ENCODE measurements at regions not wholly inside any gene's neighbourhood (a gene's known extent, or its start where the extent isn't known, plus 50 kb on each side); places are given as distances from the start of the nearest gene placed in this dataset.

- Mint-ChIP-seq H3K9me3 (ENCODE audit: insufficient read depth) (peaks cover 4% of the 10 kb centered on the region), H3K4me1 (no peaks in the 10 kb centered on the region), H3K4me3 (no peak overlapping the region), H3K27ac (no peak overlapping the region), H3K27me3 (peaks cover 5% of the 10 kb centered on the region)
- TF ChIP-seq CTCF (IDR thresholded peaks at IDR 0.05) = no peak
- ChIA-PET POLR2A (no interaction called here), CTCF (no interaction called here)
- H3K4me3 ChIP-seq (ENCODE audit: control extremely low read depth in 1 of 5, extremely low read depth in 1 of 5, insufficient read depth in 1 of 5, low read depth in 2 of 5, low read length in 4 of 5) = no peak overlapping the region
- no peak overlapping the region for H3K4me2 ChIP-seq (replicated peaks; ENCODE audit: low read depth, low read length, poor library complexity, severe bottlenecking)
- no peak overlapping the region for H3K9ac ChIP-seq (ENCODE audit: low read length)
- H3K36me3 ChIP-seq (replicated peaks in 1 of 2; ENCODE audit: control extremely low read depth in 1 of 2, control insufficient read depth in 1 of 2, extremely low read depth in 1 of 2, insufficient read depth in 2 of 2, low read length in 1 of 2) = no peaks in the 10 kb centered on the region
- intact Hi-C loops (cut with micrococcal nuclease) = no loop called here
- peaks cover 0 to 4% (median 0%) of the 10 kb centered on the region in 4 experiments for H3K27me3 ChIP-seq (replicated peaks in 1 of 4; ENCODE audit: control extremely low read depth in 1 of 4, control insufficient read depth in 3 of 4, insufficient read depth in 4 of 4, low read length in 3 of 4)
- H2AFZ ChIP-seq (ENCODE audit: insufficient read depth, low read depth, low read length, poor library complexity, severe bottlenecking) = no peak overlapping the region
- H3K4me1 ChIP-seq (ENCODE audit: control insufficient read depth in 2 of 2, insufficient read depth in 2 of 2, low read length in 2 of 2) = no peaks in the 10 kb centered on the region
- no peaks in the 10 kb centered on the region for H3K79me2 ChIP-seq (ENCODE audit: control insufficient read depth, insufficient read depth, low read length)
- H4K20me1 ChIP-seq (ENCODE audit: control insufficient read depth, insufficient read depth, low read length, poor library complexity, severe bottlenecking) = no peaks in the 10 kb centered on the region
- WGBS (ENCODE audit: insufficient coverage) = no CpG with 5 or more reads among the region's 1 CpG
- ATAC-seq (ENCODE audit: low read depth) (no peak), DNase-seq (no peak)
- no peak overlapping the region for H3K27ac ChIP-seq (ENCODE audit: low read length in 2 of 2)
- H3K9me3 ChIP-seq (ENCODE audit: control extremely low read depth in 1 of 3, control insufficient read depth in 2 of 3, insufficient read depth in 1 of 3, low read length in 2 of 3) = no peaks in the 10 kb centered on the region
Observed at GRCh38 chr16:55250701-55251100, 73.3 kb upstream of the IRX6 start.

GRCh38 chr16:55251151-55251550 lies 72.9 kb upstream of the IRX6 start:
- Histone ChIP-seq H2AFZ (ENCODE audit: insufficient read depth, low read depth, low read length, poor library complexity, severe bottlenecking) (no peak overlapping the region), H3K27ac (ENCODE audit: low read length in 2 of 2) (no peak overlapping the region), H4K20me1 (ENCODE audit: control insufficient read depth, insufficient read depth, low read length, poor library complexity, severe bottlenecking) (no peaks in the 10 kb centered on the region), H3K36me3 (replicated peaks in 1 of 2; ENCODE audit: control extremely low read depth in 1 of 2, control insufficient read depth in 1 of 2, extremely low read depth in 1 of 2, insufficient read depth in 2 of 2, low read length in 1 of 2) (no peaks in the 10 kb centered on the region), H3K9me3 (ENCODE audit: control extremely low read depth in 1 of 3, control insufficient read depth in 2 of 3, insufficient read depth in 1 of 3, low read length in 2 of 3) (no peaks in the 10 kb centered on the region), H3K4me3 (ENCODE audit: control extremely low read depth in 1 of 5, extremely low read depth in 1 of 5, insufficient read depth in 1 of 5, low read depth in 2 of 5, low read length in 4 of 5) (no peak overlapping the region), H3K4me1 (ENCODE audit: control insufficient read depth in 2 of 2, insufficient read depth in 2 of 2, low read length in 2 of 2) (no peaks in the 10 kb centered on the region), H3K9ac (ENCODE audit: low read length) (no peak overlapping the region), H3K79me2 (ENCODE audit: control insufficient read depth, insufficient read depth, low read length) (no peaks in the 10 kb centered on the region), H3K27me3 (replicated peaks in 1 of 4; ENCODE audit: control extremely low read depth in 1 of 4, control insufficient read depth in 3 of 4, insufficient read depth in 4 of 4, low read length in 3 of 4) (peaks cover 0 to 4% (median 0%) of the 10 kb centered on the region in 4 experiments), H3K4me2 (replicated peaks; ENCODE audit: low read depth, low read length, poor library complexity, severe bottlenecking) (no peak overlapping the region)
- peaks cover 5% of the 10 kb centered on the region for H3K27me3 Mint-ChIP-seq
- TF ChIP-seq EZH2 (IDR thresholded peaks at IDR 0.05; ENCODE audit: borderline replicate concordance, insufficient read depth, low read depth, low read length, poor library complexity, severe bottlenecking) (no peak), CTCF (IDR thresholded peaks at IDR 0.05) (no peak)
- ChIA-PET CTCF (no interaction called here), POLR2A (no interaction called here)
- peaks cover 4% of the 10 kb centered on the region for H3K9me3 Mint-ChIP-seq (ENCODE audit: insufficient read depth)
- intact Hi-C loops (cut with micrococcal nuclease) = no loop called here
- H3K4me3 Mint-ChIP-seq = no peak overlapping the region
- no peaks in the 10 kb centered on the region for H3K4me1 Mint-ChIP-seq
- 100% methylated on average over 1 of the region's 2 CpGs for WGBS (ENCODE audit: insufficient coverage)
- no peak overlapping the region for H3K27ac Mint-ChIP-seq
- DNase-seq (no peak), ATAC-seq (ENCODE audit: low read depth) (no peak)
